ENCODE measurements at regions not wholly inside any gene's neighbourhood (a gene's known extent, or its start where the extent isn't known, plus 50 kb on each side); places are given as distances from the start of the nearest gene placed in this dataset.

DNA sequence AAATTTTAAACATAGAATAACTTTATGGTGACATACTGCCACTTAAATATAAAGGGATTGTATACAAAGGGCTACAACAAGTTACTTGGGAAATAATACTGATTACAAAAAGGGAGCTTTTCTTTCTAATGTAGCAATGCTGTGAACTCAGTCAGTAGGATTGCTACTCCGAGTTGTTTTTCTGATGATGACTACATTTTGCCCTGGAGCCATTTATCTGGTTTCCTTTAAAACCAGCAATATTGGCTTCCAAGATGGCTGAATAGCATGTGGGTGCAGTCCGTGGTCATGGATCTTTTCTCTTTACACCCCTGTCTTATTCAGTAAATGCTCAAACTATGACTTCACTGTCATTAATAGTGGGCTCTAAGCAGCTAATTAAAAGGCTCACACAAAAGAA is 92.6 kb upstream of the NEK7 start:
- TF ChIP-seq CTCF (IDR thresholded peaks at IDR 0.05) (no peak), POLR2A (IDR thresholded peaks at IDR 0.05) (no peak)
